Keratinocyte (primary cell): ENCODE measurements at regions not wholly inside any gene's neighbourhood (a gene's known extent, or its start where the extent isn't known, plus 50 kb on each side); places are given as distances from the start of the nearest gene placed in this dataset.

Experiments
- DNase-seq: peaks from one replicate; pipeline ENCODE4 v3.0.0-alpha.2; 2011; ENCODE audit warnings: low read depth, missing footprints, low spot score
- FAIRE-seq: peaks from 2 replicates; lab custom pipeline; 2011; peaks lifted over from hg19 to GRCh38; lab: Jason Lieb, UNC
- H2AFZ ChIP-seq: 2 replicates; pipeline ENCODE4 v1.6.0; 2012; ENCODE audit warnings: low read length, control low read depth, inconsistent platforms; ENCODE audit not compliant: control insufficient read depth
- H3K27ac ChIP-seq: 2 replicates; pipeline ENCODE4 v1.5.1; 2011; ENCODE audit warnings: low read length; ENCODE audit not compliant: control insufficient read depth, insufficient read depth
- H3K27me3 ChIP-seq: 3 replicates; pipeline ENCODE4 v1.6.0; 2011; ENCODE audit warnings: low read length; ENCODE audit not compliant: control insufficient read depth, insufficient read depth; ENCODE audit errors: extremely low read depth
- H3K36me3 ChIP-seq, 2 experiments: 2 replicates in 1 of 2; 3 replicates in 1 of 2; pipeline ENCODE4 v1.5.1; 2011; ENCODE audit warnings: low read length in 2 of 2, mild to moderate bottlenecking in 1 of 2; ENCODE audit not compliant: control insufficient read depth in 2 of 2, insufficient read depth in 2 of 2; ENCODE audit errors: extremely low read depth in 1 of 2
- H3K4me1 ChIP-seq: 3 replicates; pipeline ENCODE4 v1.5.1; 2011; ENCODE audit warnings: low read length; ENCODE audit not compliant: control insufficient read depth, insufficient read depth; ENCODE audit errors: extremely low read depth
- H3K4me2 ChIP-seq: 3 replicates; pipeline ENCODE4 v1.6.0; 2011; ENCODE audit warnings: low read depth, low read length; ENCODE audit not compliant: control insufficient read depth, insufficient read depth; ENCODE audit errors: extremely low read depth
- H3K4me3 ChIP-seq, 3 experiments: fragments of 200-600 bp in 1 of 3; sonication (generic) in 1 of 3; 2 replicates in 2 of 3; 3 replicates in 1 of 3; pipeline ENCODE4 v1.5.1; 2011 to 2016; ENCODE audit warnings: low read length in 3 of 3, mild to moderate bottlenecking in 3 of 3, control low read depth in 2 of 3, inconsistent platforms in 1 of 3, low read depth in 1 of 3, mixed read lengths in 1 of 3, mixed run types in 1 of 3, moderate library complexity in 1 of 3; ENCODE audit not compliant: control insufficient read depth in 2 of 3, insufficient read depth in 2 of 3; ENCODE audit errors: extremely low read depth in 1 of 3
- H3K79me2 ChIP-seq: 2 replicates; pipeline ENCODE4 v1.6.0; 2012; ENCODE audit warnings: low read length; ENCODE audit not compliant: control insufficient read depth, insufficient read depth
- H3K9ac ChIP-seq: 3 replicates; pipeline ENCODE4 v1.6.0; 2011; ENCODE audit warnings: low read length; ENCODE audit not compliant: control insufficient read depth, insufficient read depth; ENCODE audit errors: extremely low read depth
- H3K9me1 ChIP-seq: 3 replicates; pipeline ENCODE4 v1.6.0; 2011; ENCODE audit warnings: low read length; ENCODE audit not compliant: control insufficient read depth, insufficient read depth; ENCODE audit errors: extremely low read depth
- H3K9me3 ChIP-seq: 2 replicates; pipeline ENCODE4 v1.5.1; 2012; ENCODE audit warnings: low read depth, low read length; ENCODE audit not compliant: control insufficient read depth
- H4K20me1 ChIP-seq: 3 replicates; pipeline ENCODE4 v1.6.0; 2011; ENCODE audit warnings: low read length; ENCODE audit not compliant: control insufficient read depth, insufficient read depth; ENCODE audit errors: extremely low read depth
- EZH2 ChIP-seq: IDR thresholded peaks from one replicate; pipeline ENCODE4 v1.6.1; 2012; ENCODE audit warnings: inconsistent platforms, mild to moderate bottlenecking, low read length, moderate library complexity
- dilution Hi-C: fragments of 300-500 bp; cut with MboI; formaldehyde crosslinking; loops from one replicate; pipeline ENCODE4 v1.7.0; 2020; ENCODE audit warnings: low sequenced_read_pairs; ENCODE audit not compliant: extremely low pct_ligation_motif_present
- TF ChIP-seq, protein P1 (sequence below), 3 experiments: IDR thresholded peaks in 1 of 3; conservative IDR thresholded peaks in 1 of 3; optimal IDR thresholded peaks in 1 of 3; 2 replicates in 2 of 3; 3 replicates in 1 of 3; pipeline versions ENCODE3 to v1.5.1; 2011; ENCODE audit warnings: low read length in 3 of 3, mild to moderate bottlenecking in 3 of 3, moderate library complexity in 2 of 3, control low read depth in 1 of 3, inconsistent platforms in 1 of 3; ENCODE audit not compliant: insufficient read depth in 2 of 3; ENCODE audit errors: extremely low read depth in 1 of 3

DNA sequence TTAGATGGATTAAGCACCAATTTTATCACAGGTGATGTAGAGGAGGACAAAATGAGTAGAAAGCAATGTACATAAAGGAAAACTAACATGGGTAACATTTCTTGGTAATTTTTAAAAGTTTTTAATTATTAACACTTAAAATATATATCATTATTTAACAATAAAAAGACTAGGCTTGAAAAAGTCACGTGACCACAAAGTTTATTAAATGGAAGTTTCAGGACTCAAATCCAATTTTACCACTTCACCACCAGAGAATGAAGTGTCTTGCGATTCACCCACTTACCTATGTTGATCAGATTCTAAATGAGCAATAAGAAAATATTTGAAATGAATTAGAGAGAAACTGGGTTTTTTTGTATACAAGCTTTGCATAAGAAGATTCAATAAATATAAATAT, 721.3 kb downstream of the GBE1 start:
- Histone ChIP-seq H3K4me3 (no peak overlapping the region), H3K79me2 (no peaks in the 10 kb centered on the region), H2AFZ (no peak overlapping the region), H3K27ac (no peak overlapping the region), H3K9me3 (no peaks in the 10 kb centered on the region), H3K27me3 (no peaks in the 10 kb centered on the region), H3K36me3 (no peaks in the 10 kb centered on the region), H4K20me1 (no peaks in the 10 kb centered on the region), H3K4me2 (no peak overlapping the region), H3K4me1 (no peaks in the 10 kb centered on the region), H3K9me1 (no peaks in the 10 kb centered on the region), H3K9ac (no peak overlapping the region)
- no peak for FAIRE-seq
- no peak for TF ChIP-seq EZH2
- TF ChIP-seq, protein P1, sequence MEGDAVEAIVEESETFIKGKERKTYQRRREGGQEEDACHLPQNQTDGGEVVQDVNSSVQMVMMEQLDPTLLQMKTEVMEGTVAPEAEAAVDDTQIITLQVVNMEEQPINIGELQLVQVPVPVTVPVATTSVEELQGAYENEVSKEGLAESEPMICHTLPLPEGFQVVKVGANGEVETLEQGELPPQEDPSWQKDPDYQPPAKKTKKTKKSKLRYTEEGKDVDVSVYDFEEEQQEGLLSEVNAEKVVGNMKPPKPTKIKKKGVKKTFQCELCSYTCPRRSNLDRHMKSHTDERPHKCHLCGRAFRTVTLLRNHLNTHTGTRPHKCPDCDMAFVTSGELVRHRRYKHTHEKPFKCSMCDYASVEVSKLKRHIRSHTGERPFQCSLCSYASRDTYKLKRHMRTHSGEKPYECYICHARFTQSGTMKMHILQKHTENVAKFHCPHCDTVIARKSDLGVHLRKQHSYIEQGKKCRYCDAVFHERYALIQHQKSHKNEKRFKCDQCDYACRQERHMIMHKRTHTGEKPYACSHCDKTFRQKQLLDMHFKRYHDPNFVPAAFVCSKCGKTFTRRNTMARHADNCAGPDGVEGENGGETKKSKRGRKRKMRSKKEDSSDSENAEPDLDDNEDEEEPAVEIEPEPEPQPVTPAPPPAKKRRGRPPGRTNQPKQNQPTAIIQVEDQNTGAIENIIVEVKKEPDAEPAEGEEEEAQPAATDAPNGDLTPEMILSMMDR (optimal IDR thresholded peaks at IDR 0.05 in 1 of 3, IDR thresholded peaks at IDR 0.05 in 1 of 3, conservative IDR thresholded peaks at IDR 0.05 in 1 of 3; ENCODE audit: extremely low read depth in 1 of 3, insufficient read depth in 2 of 3, low read length in 3 of 3): no peak
- dilution Hi-C loops: no loop called here
- DNase-seq: no peak

DNA sequence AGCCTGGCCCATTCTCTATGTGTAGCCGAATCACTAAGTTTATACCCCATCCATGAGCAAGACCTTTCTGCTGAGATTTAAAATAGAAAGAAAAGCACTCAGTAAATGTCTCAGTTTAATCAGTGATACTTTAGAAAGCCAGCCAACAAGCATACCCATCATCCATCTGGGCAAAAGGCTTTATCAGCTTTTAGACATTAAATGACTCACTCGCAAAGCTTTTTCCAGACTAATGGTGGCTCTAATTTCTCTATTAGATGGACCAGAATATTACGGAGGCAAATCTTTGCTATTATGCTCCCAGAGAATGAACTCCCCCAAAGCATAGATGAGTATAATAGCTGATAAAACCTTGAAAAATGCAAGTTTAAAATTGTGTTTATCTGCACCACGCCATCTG, 727.8 kb downstream of the GBE1 start:
- Histone ChIP-seq H3K79me2 (no peaks in the 10 kb centered on the region), H3K36me3 (no peaks in the 10 kb centered on the region), H4K20me1 (no peaks in the 10 kb centered on the region), H3K9me3 (no peaks in the 10 kb centered on the region), H3K9ac (no peak overlapping the region), H3K9me1 (no peaks in the 10 kb centered on the region), H3K4me2 (no peak overlapping the region), H3K4me3 (no peak overlapping the region), H3K27me3 (no peaks in the 10 kb centered on the region), H2AFZ (no peak overlapping the region), H3K27ac (no peak overlapping the region), H3K4me1 (no peaks in the 10 kb centered on the region)
- no peak for FAIRE-seq
- TF ChIP-seq, protein P1 (optimal IDR thresholded peaks at IDR 0.05 in 1 of 3, IDR thresholded peaks at IDR 0.05 in 1 of 3, conservative IDR thresholded peaks at IDR 0.05 in 1 of 3; ENCODE audit: extremely low read depth in 1 of 3, insufficient read depth in 2 of 3, low read length in 3 of 3): no peak
- no peak for TF ChIP-seq EZH2
- no peak for DNase-seq
- dilution Hi-C loops: no loop called here
